ENCODE measurements at regions not wholly inside any gene's neighbourhood (a gene's known extent, or its start where the extent isn't known, plus 50 kb on each side); places are given as distances from the start of the nearest gene placed in this dataset.
"Not testable (repeated sequence)": the region's sequence is repeated elsewhere in the genome, so short reads cannot be mapped to it uniquely, and the experiment has no call there.

DNA sequence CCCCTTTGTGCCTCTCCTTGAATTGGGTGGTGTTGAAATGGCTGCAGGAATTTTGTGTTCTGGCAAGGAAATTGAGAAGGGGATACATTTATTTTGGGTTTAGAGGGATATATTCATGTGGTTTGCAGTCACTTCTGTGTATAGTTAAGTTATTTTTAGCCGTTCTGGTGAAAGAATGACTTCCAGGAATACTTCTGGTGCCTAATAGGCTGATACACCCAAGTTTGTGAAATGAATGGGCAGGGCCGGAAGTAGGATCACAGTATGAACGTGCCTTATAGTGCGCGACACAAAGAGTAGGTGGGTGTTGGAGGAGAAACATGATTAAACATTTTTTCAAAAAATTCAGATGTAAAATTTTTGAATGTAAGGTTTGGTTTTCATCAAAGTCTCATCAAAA, 168.6 kb upstream of the ATP5MC3 start:
- no peaks in the 10 kb centered on the region for H3K4me1 Mint-ChIP-seq (ENCODE audit: low read depth)
- H3K9me3 Mint-ChIP-seq = no peaks in the 10 kb centered on the region
- H3K36me3 Mint-ChIP-seq (ENCODE audit: insufficient read depth) = no peaks in the 10 kb centered on the region
- peaks cover 25% of the 10 kb centered on the region for H3K27me3 Mint-ChIP-seq (ENCODE audit: low read depth)
- DNase-seq = no peak
- no peak overlapping the region for H3K4me3 Mint-ChIP-seq
- ATAC-seq = no peak

DNA sequence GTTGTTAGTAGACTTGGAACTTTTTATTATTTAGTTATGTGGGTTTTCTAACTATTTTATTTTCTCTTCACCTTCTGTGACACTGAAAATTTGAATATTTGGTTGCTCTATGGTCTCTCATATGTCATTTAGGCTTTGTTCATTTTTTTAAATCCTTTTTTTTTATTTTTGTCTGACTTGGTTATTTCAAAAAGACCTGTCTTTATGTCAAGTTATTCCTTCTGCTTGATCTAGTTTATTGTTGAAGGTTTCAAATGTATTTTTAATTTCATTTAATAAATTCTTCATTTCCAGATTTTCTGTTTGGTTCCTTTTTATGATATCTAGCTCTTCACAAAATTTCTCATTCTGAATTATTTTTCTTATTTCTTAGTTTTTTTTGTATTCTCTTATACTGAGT, 160.6 kb upstream of the ATP5MC3 start:
- Mint-ChIP-seq H3K4me1 (ENCODE audit: low read depth) (no peaks in the 10 kb centered on the region), H3K36me3 (ENCODE audit: insufficient read depth) (no peaks in the 10 kb centered on the region), H3K27me3 (ENCODE audit: low read depth) (peaks cover 10% of the 10 kb centered on the region), H3K4me3 (no peak overlapping the region), H3K9me3 (peaks cover 20% of the 10 kb centered on the region)
- DNase-seq (no peak), ATAC-seq (no peak)

- DNase-seq = no peak
- H3K36me3 Mint-ChIP-seq (ENCODE audit: insufficient read depth) = no peaks in the 10 kb centered on the region
- H3K9me3 Mint-ChIP-seq = peaks cover 16% of the 10 kb centered on the region
- H3K27me3 Mint-ChIP-seq (ENCODE audit: low read depth) = peaks cover 3% of the 10 kb centered on the region
- ATAC-seq = no peak
- no peak overlapping the region for H3K4me3 Mint-ChIP-seq
- no peaks in the 10 kb centered on the region for H3K4me1 Mint-ChIP-seq (ENCODE audit: low read depth)
Observed at GRCh38 chr2:175330195-175330594, 148.7 kb upstream of the ATP5MC3 start.

DNA sequence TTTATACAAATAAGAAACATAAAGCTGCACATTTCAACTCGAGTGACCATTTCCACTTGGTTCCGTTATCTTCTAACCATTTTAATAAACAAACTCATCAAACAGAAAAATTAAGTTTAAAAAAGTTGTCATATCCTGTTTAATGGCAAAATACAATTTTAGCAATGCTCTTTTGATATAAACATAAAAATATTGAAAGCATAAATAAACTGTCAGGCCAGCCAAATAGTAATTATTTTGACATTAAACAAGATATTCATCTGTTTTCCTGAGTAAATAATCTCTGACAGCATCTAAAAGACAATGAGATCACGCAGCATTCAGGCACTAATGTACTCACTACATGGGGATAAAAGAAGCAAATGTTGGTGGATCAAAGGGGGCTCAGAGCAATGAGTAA, 145.3 kb upstream of the ATP5MC3 start:
- H3K27me3 Mint-ChIP-seq (ENCODE audit: low read depth) = peaks cover 14% of the 10 kb centered on the region
- H3K4me1 Mint-ChIP-seq (ENCODE audit: low read depth) = no peaks in the 10 kb centered on the region
- no peak for ATAC-seq
- peaks cover 19% of the 10 kb centered on the region for H3K9me3 Mint-ChIP-seq
- no peaks in the 10 kb centered on the region for H3K36me3 Mint-ChIP-seq (ENCODE audit: insufficient read depth)
- no peak for DNase-seq
- no peak overlapping the region for H3K4me3 Mint-ChIP-seq

- H3K27me3 Mint-ChIP-seq (ENCODE audit: low read depth) = peaks cover 15% of the 10 kb centered on the region
- H3K4me1 Mint-ChIP-seq (ENCODE audit: low read depth); DNase-seq; ATAC-seq; H3K36me3 Mint-ChIP-seq (ENCODE audit: insufficient read depth); H3K4me3 Mint-ChIP-seq: not testable (repeated sequence)
- peaks cover 19% of the 10 kb centered on the region for H3K9me3 Mint-ChIP-seq
Observed at GRCh38 chr2:175326164-175326563, 144.7 kb upstream of the ATP5MC3 start.

DNA sequence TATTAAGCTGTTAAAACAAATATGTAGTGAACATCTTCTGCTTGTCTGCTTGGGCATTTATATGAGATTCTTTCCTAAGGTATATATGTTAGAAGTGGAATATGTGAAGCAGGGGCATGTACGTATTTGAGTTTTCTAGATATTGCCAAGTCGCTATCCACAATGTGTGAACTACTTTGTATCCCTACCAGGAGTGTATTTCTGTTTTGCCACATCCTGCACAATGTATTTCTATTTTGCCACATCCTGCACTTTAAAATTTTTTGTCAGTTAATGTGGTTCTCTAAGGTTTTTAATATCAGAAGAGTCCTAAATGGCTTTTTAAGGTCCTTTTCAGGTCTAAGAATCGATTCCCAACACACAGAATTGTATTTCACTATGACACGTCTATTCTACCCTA, 141.7 kb upstream of the ATP5MC3 start:
- DNase-seq (no peak), ATAC-seq (no peak)
- H3K27me3 Mint-ChIP-seq (ENCODE audit: low read depth) = peaks cover 15% of the 10 kb centered on the region
- H3K36me3 Mint-ChIP-seq (ENCODE audit: insufficient read depth) = no peaks in the 10 kb centered on the region
- no peaks in the 10 kb centered on the region for H3K4me1 Mint-ChIP-seq (ENCODE audit: low read depth)
- H3K9me3 Mint-ChIP-seq = peaks cover 19% of the 10 kb centered on the region
- H3K4me3 Mint-ChIP-seq = no peak overlapping the region

DNA sequence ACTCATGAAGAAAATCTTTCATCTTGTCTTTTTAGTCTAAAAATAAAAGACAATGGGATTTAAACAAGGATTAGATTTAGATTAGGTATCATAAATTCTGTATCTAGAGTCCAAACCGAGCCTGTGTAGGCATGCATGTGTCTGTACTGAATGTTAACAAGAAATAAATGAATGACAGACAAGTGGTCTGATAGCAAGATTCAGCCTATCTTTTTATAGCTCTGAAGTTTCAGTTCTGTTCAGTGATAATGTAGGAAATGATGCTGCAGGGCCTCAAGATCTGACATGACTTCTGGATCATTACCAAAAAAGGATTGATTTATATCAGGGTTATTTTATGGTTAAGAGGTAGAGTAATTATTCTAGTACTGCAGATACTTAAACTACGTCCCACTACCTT, 137.0 kb upstream of the ATP5MC3 start:
- DNase-seq = no peak
- no peak for ATAC-seq
- Mint-ChIP-seq H3K27me3 (ENCODE audit: low read depth) (peaks cover 13% of the 10 kb centered on the region), H3K36me3 (ENCODE audit: insufficient read depth) (no peaks in the 10 kb centered on the region), H3K4me3 (no peak overlapping the region), H3K9me3 (no peaks in the 10 kb centered on the region), H3K4me1 (ENCODE audit: low read depth) (no peaks in the 10 kb centered on the region)

- Mint-ChIP-seq H3K4me3 (no peak overlapping the region), H3K27me3 (ENCODE audit: low read depth) (peaks cover 15% of the 10 kb centered on the region), H3K9me3 (no peaks in the 10 kb centered on the region), H3K4me1 (ENCODE audit: low read depth) (no peaks in the 10 kb centered on the region), H3K36me3 (ENCODE audit: insufficient read depth) (no peaks in the 10 kb centered on the region)
- DNase-seq = no peak
- ATAC-seq = no peak
Observed at GRCh38 chr2:175317751-175318150, 136.2 kb upstream of the ATP5MC3 start.

DNA sequence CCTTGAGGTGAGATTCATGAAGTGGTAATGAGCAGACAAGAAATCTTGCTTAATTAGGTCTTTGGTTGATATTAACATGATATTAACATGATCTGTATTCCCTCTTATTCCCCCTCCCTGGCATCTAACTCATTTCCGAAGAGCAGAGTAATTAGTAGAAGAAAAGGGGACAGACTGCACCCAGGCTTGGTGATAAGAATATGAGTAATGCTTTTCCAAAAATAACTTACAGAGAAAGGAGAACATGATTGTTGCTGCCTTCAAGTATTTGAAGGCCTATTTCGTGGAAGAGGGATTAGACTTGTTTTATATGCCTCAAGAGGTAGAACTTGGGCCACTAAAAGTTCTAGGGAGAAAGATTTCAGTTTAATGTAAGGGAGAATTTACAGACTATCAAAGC, 130.6 kb upstream of the ATP5MC3 start:
- Mint-ChIP-seq H3K9me3 (no peaks in the 10 kb centered on the region), H3K27me3 (ENCODE audit: low read depth) (peaks cover 23% of the 10 kb centered on the region), H3K4me3 (no peak overlapping the region), H3K4me1 (ENCODE audit: low read depth) (no peaks in the 10 kb centered on the region), H3K36me3 (ENCODE audit: insufficient read depth) (no peaks in the 10 kb centered on the region)
- no peak for DNase-seq
- ATAC-seq = no peak

- Mint-ChIP-seq H3K27me3 (ENCODE audit: low read depth) (peaks cover 25% of the 10 kb centered on the region), H3K4me1 (ENCODE audit: low read depth) (no peaks in the 10 kb centered on the region), H3K9me3 (no peaks in the 10 kb centered on the region), H3K4me3 (no peak overlapping the region), H3K36me3 (ENCODE audit: insufficient read depth) (no peaks in the 10 kb centered on the region)
- DNase-seq (no peak), ATAC-seq (no peak)
Observed at GRCh38 chr2:175310813-175311504, 129.4 kb upstream of the ATP5MC3 start.

DNA sequence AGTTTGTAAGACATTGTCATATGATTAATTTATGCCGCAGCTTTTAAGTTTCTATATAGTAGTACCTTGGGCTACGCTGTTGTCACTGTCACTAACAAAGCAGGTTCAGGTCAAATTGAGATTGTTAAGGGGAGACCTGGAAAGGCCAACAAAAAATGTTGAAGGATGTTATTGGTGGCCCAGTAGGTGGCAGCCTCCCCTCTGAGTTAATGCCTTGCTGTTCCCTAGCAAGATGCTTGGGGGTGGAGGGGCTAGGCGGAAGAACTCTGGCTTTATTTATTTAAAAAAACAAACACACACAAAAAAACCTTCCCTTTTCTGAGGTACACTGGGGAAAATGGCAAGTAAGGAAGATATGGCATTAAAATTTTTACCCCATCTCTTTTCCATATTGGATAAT, 128.3 kb upstream of the ATP5MC3 start:
- Mint-ChIP-seq H3K9me3 (no peaks in the 10 kb centered on the region), H3K27me3 (ENCODE audit: low read depth) (peaks cover 26% of the 10 kb centered on the region), H3K4me1 (ENCODE audit: low read depth) (no peaks in the 10 kb centered on the region), H3K36me3 (ENCODE audit: insufficient read depth) (no peaks in the 10 kb centered on the region), H3K4me3 (no peak overlapping the region)
- DNase-seq (no peak), ATAC-seq (no peak)

- Mint-ChIP-seq H3K36me3 (ENCODE audit: insufficient read depth) (no peaks in the 10 kb centered on the region), H3K9me3 (no peaks in the 10 kb centered on the region), H3K4me3 (no peak overlapping the region), H3K27me3 (ENCODE audit: low read depth) (peaks cover 24% of the 10 kb centered on the region), H3K4me1 (ENCODE audit: low read depth) (no peaks in the 10 kb centered on the region)
- DNase-seq (no peak), ATAC-seq (no peak)
Observed at GRCh38 chr2:175308005-175308404, 126.5 kb upstream of the ATP5MC3 start.

DNA sequence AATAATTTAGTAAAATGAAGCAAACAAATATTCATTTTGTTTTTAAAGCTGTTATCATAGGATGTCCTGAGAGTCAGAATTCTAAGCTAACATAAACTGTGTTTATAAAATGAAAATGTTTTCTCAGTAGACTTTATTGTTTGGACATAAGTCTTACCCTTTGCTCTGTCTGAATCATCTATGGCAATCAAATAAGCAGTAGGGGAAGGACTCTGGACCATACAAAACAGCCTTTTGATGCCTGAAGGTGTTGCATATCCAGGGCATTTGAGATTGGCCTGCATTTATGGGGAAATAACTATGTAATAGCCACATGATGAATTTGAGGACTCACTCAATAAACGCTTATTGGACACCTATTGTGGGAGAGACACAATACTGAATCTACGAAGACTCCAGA, 123.0 kb upstream of the ATP5MC3 start:
- no peak for DNase-seq
- no peaks in the 10 kb centered on the region for H3K9me3 Mint-ChIP-seq
- H3K4me1 Mint-ChIP-seq (ENCODE audit: low read depth) = no peaks in the 10 kb centered on the region
- no peaks in the 10 kb centered on the region for H3K36me3 Mint-ChIP-seq (ENCODE audit: insufficient read depth)
- no peak for ATAC-seq
- peaks cover 18% of the 10 kb centered on the region for H3K27me3 Mint-ChIP-seq (ENCODE audit: low read depth)
- H3K4me3 Mint-ChIP-seq = no peak overlapping the region

- peaks cover 4% of the 10 kb centered on the region for H3K9me3 Mint-ChIP-seq
- DNase-seq (no peak), ATAC-seq (no peak)
- no peak overlapping the region for H3K4me3 Mint-ChIP-seq
- H3K4me1 Mint-ChIP-seq (ENCODE audit: low read depth) = no peaks in the 10 kb centered on the region
- no peaks in the 10 kb centered on the region for H3K36me3 Mint-ChIP-seq (ENCODE audit: insufficient read depth)
- peaks cover 48% of the 10 kb centered on the region for H3K27me3 Mint-ChIP-seq (ENCODE audit: low read depth)
Observed at GRCh38 chr2:175293776-175294175, 112.3 kb upstream of the ATP5MC3 start.

DNA sequence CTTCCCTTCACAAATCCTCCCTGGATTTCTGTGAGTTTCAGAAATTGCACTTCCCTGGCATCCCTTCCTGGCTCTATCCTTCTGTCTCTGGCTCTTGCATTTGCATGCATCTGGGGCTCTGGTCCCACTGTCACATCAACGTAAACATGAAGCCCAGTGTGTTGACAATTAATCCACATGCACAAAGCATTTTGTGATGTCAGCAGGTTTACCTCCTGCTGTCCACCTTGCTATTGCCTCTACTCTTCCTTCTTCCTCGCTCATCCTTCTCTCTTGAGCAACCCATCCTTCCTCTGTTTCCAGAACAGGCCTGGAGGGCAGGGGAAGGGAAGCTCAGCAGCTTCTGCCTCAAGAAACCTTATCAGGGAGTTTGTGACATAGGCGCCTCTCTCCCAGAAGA, 111.7 kb upstream of the ATP5MC3 start:
- no peak overlapping the region for H3K4me3 Mint-ChIP-seq
- no peak for DNase-seq
- no peaks in the 10 kb centered on the region for H3K36me3 Mint-ChIP-seq (ENCODE audit: insufficient read depth)
- no peaks in the 10 kb centered on the region for H3K4me1 Mint-ChIP-seq (ENCODE audit: low read depth)
- peaks cover 49% of the 10 kb centered on the region for H3K27me3 Mint-ChIP-seq (ENCODE audit: low read depth)
- peaks cover 4% of the 10 kb centered on the region for H3K9me3 Mint-ChIP-seq
- ATAC-seq = no peak

GRCh38 chr2:175282886-175283285, 101.4 kb upstream of the ATP5MC3 start:
- Mint-ChIP-seq H3K27me3 (ENCODE audit: low read depth) (peaks cover 6% of the 10 kb centered on the region), H3K4me1 (ENCODE audit: low read depth) (peaks cover 1% of the 10 kb centered on the region), H3K36me3 (ENCODE audit: insufficient read depth) (no peaks in the 10 kb centered on the region), H3K4me3 (no peak overlapping the region), H3K9me3 (no peaks in the 10 kb centered on the region)
- no peak for DNase-seq
- ATAC-seq = no peak

Measured in activated T-cell treated with anti-CD3 and anti-CD28 coated beads, Interleukin-2, amount 50 U/mL, for 4 hours (primary cell).